ENCODE measurements at regions not wholly inside any gene's neighbourhood (a gene's known extent, or its start where the extent isn't known, plus 50 kb on each side); places are given as distances from the start of the nearest gene placed in this dataset.

DNA sequence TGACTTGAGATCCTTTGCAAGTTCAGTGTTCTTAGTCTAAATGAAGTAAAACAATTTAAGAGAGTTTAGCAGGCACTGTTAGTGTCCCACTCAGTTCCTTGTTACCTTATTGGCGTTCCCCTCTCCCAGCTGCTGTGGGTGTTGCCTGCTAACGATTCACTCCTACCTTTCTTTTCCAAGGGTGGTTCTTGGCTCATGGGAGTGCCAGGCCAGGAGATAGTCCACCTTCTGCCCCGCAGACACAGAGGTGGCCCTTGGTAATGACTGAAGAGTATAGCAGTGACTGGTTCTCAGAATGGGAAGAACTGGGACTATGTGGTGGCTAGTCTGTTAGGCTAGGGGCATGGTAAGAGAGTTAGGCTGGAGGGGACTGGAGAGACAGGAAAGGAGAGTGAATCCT is 240.4 kb downstream of the EDEM1 start:
- Mint-ChIP-seq H3K4me3 (no peak overlapping the region), H3K36me3 (ENCODE audit: low read depth) (no peaks in the 10 kb centered on the region), H3K27me3 (ENCODE audit: low read depth) (peaks cover 22% of the 10 kb centered on the region), H3K4me1 (peaks cover 38% of the 10 kb centered on the region), H3K9me3 (no peaks in the 10 kb centered on the region), H3K27ac (no peak overlapping the region)
- TF ChIP-seq CTCF (IDR thresholded peaks at IDR 0.05; ENCODE audit: unreplicated experiment in 3 of 3): no peak

DNA sequence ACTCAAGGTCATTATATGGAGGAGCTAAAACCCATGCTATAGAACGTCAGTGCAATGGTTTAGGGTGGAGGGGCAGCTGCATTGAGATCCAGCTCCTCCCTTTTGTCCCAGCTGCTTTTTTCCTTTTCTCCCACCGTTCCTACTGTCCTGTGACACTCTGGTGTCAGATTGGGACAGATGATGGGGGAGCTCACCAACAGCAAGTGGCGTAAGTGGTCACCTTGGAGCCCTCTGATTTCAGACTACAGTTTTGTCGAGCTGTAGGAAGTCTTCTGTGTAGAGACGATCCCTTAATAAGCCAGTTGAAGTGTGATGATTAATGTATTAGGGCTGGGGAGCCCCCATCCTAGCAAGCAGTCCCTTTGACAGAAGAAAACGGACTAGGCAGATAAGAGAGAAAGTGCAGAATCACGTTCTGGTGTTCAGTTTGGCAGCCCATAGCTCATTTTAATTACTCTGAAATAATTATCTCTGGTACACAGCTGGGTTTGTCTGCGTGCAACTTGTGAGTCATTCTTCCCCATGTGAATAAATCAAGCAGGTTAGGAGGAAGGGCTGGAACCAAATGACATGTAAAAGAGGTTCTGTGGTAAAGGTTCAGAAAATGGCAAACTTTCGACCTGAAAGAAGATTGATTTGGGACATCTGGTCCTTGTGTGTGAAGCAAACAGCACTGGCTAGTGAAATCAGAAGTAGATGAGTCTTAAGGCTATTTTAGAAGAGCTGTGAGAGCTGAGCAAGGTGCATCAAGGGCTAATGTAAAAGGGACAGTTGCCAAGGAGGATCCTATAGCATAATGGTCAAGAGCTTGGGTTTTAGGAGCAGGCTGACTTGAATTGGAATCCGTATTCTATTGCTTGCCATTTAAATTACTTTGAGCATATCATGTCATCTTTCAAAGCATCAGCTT is 241.4 kb downstream of the EDEM1 start:
- Mint-ChIP-seq H3K27me3 (ENCODE audit: low read depth) (peaks cover 13% of the 10 kb centered on the region), H3K27ac (no peak overlapping the region), H3K36me3 (ENCODE audit: low read depth) (no peaks in the 10 kb centered on the region), H3K4me3 (no peak overlapping the region), H3K4me1 (peaks cover 28% of the 10 kb centered on the region), H3K9me3 (no peaks in the 10 kb centered on the region)
- TF ChIP-seq CTCF (IDR thresholded peaks at IDR 0.05; ENCODE audit: unreplicated experiment in 3 of 3): no peak

- no peaks in the 10 kb centered on the region for H3K36me3 Mint-ChIP-seq (ENCODE audit: low read depth)
- no peak overlapping the region for H3K27ac Mint-ChIP-seq
- peaks cover 17% of the 10 kb centered on the region for H3K27me3 Mint-ChIP-seq (ENCODE audit: low read depth)
- no peaks in the 10 kb centered on the region for H3K9me3 Mint-ChIP-seq
- H3K4me1 Mint-ChIP-seq: peaks cover 22% of the 10 kb centered on the region
- H3K4me3 Mint-ChIP-seq: no peak overlapping the region
- TF ChIP-seq CTCF (IDR thresholded peaks at IDR 0.05; ENCODE audit: unreplicated experiment in 3 of 3): no peak
These were observed 242.0 kb downstream of the EDEM1 start for GRCh38 chr3:5429517-5429890.

DNA sequence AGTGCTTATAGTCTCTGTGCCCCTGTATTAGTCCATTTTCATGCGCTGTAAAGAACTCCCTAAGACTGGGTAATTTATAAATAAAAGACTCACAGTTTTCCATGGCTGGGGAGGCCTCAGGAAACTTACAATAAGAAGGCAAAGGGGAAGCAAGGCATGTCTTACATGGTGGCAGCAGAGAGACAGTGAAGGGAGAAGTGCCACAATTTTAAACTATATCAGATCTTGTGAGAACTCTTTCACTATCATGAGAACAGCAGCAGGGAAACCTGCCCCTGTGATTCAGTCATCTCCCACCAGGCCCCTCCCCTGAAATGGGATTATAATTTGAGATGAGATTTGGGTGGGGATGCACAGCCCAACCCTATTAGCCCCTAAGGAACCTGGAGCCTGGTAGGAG is 243.2 kb downstream of the EDEM1 start:
- Mint-ChIP-seq H3K4me1 (peaks cover 22% of the 10 kb centered on the region), H3K27ac (no peak overlapping the region), H3K27me3 (ENCODE audit: low read depth) (peaks cover 17% of the 10 kb centered on the region), H3K9me3 (no peaks in the 10 kb centered on the region), H3K36me3 (ENCODE audit: low read depth) (no peaks in the 10 kb centered on the region), H3K4me3 (no peak overlapping the region)
- TF ChIP-seq CTCF (IDR thresholded peaks at IDR 0.05; ENCODE audit: unreplicated experiment in 3 of 3): no peak

DNA sequence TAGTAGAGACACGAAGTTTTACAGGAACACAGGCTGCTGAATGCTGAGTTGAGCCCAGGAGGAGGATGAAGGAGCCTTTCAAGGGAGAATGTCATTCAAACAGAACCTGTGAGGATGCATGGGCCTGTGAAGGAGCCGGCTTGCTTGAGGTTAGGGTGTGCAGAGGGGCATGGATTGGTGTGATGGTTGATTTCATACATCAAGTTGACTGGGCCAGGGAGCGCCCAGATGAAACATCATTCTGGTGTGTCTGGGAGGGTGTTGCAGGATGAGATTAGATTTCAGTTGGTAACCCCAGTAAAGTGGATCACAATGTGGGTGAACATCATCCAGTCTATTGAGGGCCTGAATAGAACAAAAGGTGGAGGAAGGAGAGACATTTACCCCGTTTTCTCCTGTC is 243.6 kb downstream of the EDEM1 start:
- TF ChIP-seq CTCF (IDR thresholded peaks at IDR 0.05; ENCODE audit: unreplicated experiment in 3 of 3): no peak
- Mint-ChIP-seq H3K4me3 (no peak overlapping the region), H3K4me1 (peaks cover 19% of the 10 kb centered on the region), H3K36me3 (ENCODE audit: low read depth) (no peaks in the 10 kb centered on the region), H3K27me3 (ENCODE audit: low read depth) (peaks cover 17% of the 10 kb centered on the region), H3K9me3 (no peaks in the 10 kb centered on the region), H3K27ac (no peak overlapping the region)
